DOHH2 (cell line): ENCODE measurements at regions not wholly inside any gene's neighbourhood (a gene's known extent, or its start where the extent isn't known, plus 50 kb on each side); places are given as distances from the start of the nearest gene placed in this dataset.

Source experiments
- H3F3A ChIP-seq: fragments of 200-600 bp; sonication (generic), shearing (Covaris generic); 2 replicates; pipeline ENCODE4 v1.6.0; 2016; ENCODE audit warnings: antibody characterized with exemption, mild to moderate bottlenecking; ENCODE audit not compliant: control insufficient read depth, insufficient read depth
- H3K27ac ChIP-seq: fragments of 200-600 bp; sonication (generic); 2 replicates; pipeline ENCODE4 v1.5.1; 2014; ENCODE audit warnings: low read depth, mild to moderate bottlenecking, low read length, moderate library complexity
- H3K27me3 ChIP-seq: fragments of 200-600 bp; sonication (generic); 2 replicates; pipeline ENCODE4 v1.6.1; 2014; ENCODE audit warnings: mild to moderate bottlenecking, low read length, mixed read lengths; ENCODE audit not compliant: control insufficient read depth
- H3K36me3 ChIP-seq: fragments of 200-600 bp; sonication (generic); 2 replicates; pipeline ENCODE4 v1.6.1; 2014; ENCODE audit warnings: mild to moderate bottlenecking, low read length, moderate library complexity, mixed read lengths; ENCODE audit not compliant: control insufficient read depth
- H3K4me1 ChIP-seq: fragments of 200-600 bp; sonication (generic); 2 replicates; pipeline ENCODE4 v1.6.1; 2014; ENCODE audit warnings: mild to moderate bottlenecking, low read length, mixed read lengths; ENCODE audit not compliant: control insufficient read depth
- H3K4me2 ChIP-seq: fragments of 200-600 bp; sonication (generic); 2 replicates; pipeline ENCODE4 v1.6.0; 2014; ENCODE audit warnings: mild to moderate bottlenecking, low read length, moderate library complexity
- H3K4me3 ChIP-seq: fragments of 200-600 bp; sonication (generic); 2 replicates; pipeline ENCODE4 v1.5.1; 2014; ENCODE audit warnings: mild to moderate bottlenecking, low read length, mixed read lengths
- H3K79me2 ChIP-seq: fragments of 200-600 bp; sonication (generic); 2 replicates; pipeline ENCODE4 v1.6.1; 2014; ENCODE audit warnings: mild to moderate bottlenecking, low read length, mixed read lengths; ENCODE audit not compliant: control insufficient read depth
- H3K9me2 ChIP-seq: fragments of 200-600 bp; sonication (generic); replicated peaks from 2 replicates; pipeline ENCODE4 v1.6.1; 2014; ENCODE audit warnings: mild to moderate bottlenecking, low read length, mixed read lengths; ENCODE audit not compliant: control insufficient read depth
- H3K9me3 ChIP-seq: fragments of 200-600 bp; sonication (generic); 2 replicates; pipeline ENCODE4 v1.6.1; 2014; ENCODE audit warnings: antibody characterized with exemption, low read length, mixed read lengths; ENCODE audit not compliant: control insufficient read depth, insufficient read depth
- H4K20me1 ChIP-seq: fragments of 200-600 bp; sonication (generic); 2 replicates; pipeline ENCODE4 v1.6.0; 2014; ENCODE audit warnings: low read depth, mild to moderate bottlenecking, antibody characterized with exemption, low read length, moderate library complexity; ENCODE audit not compliant: control insufficient read depth, insufficient read depth
- EZH2phosphoT487 ChIP-seq: fragments of 200-600 bp; sonication (generic); IDR thresholded peaks from 2 replicates; pipeline ENCODE4 v1.6.1; 2017; ENCODE audit warnings: borderline replicate concordance, mild to moderate bottlenecking, antibody characterized with exemption, low read length, moderate library complexity, mixed read lengths
- TF ChIP-seq, protein P1 (sequence below): fragments of 200-600 bp; sonication (generic); IDR thresholded peaks from one replicate; pipeline ENCODE4 v1.5.1; 2014; ENCODE audit warnings: antibody characterized with exemption, mild to moderate bottlenecking, low read depth, low read length; ENCODE audit not compliant: poor library complexity, severe bottlenecking

DNA sequence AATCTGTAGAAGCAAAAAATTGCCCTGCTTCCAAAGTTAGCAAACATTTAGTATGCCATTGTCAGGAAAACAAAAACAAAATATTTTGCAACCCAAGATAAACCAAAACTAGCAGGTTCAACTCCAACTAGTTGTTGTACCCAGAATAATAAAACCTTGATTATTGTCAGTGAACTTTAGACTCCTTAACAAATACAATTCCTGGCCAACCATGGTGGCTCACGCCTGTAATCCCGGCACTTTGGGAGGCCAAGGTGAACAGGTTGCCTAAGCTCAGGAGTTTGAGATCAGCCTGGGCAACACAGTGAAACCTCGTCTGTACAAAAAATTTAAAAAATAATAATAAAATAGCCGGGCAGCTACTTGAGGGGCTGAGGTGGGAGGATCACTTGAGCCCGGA is 53.6 kb upstream of the EPCAM start:
- no peak for TF ChIP-seq EZH2phosphoT487
- TF ChIP-seq, protein P1, sequence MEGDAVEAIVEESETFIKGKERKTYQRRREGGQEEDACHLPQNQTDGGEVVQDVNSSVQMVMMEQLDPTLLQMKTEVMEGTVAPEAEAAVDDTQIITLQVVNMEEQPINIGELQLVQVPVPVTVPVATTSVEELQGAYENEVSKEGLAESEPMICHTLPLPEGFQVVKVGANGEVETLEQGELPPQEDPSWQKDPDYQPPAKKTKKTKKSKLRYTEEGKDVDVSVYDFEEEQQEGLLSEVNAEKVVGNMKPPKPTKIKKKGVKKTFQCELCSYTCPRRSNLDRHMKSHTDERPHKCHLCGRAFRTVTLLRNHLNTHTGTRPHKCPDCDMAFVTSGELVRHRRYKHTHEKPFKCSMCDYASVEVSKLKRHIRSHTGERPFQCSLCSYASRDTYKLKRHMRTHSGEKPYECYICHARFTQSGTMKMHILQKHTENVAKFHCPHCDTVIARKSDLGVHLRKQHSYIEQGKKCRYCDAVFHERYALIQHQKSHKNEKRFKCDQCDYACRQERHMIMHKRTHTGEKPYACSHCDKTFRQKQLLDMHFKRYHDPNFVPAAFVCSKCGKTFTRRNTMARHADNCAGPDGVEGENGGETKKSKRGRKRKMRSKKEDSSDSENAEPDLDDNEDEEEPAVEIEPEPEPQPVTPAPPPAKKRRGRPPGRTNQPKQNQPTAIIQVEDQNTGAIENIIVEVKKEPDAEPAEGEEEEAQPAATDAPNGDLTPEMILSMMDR = no peak
- H3K4me1 ChIP-seq = peaks cover 6% of the 10 kb centered on the region

DNA sequence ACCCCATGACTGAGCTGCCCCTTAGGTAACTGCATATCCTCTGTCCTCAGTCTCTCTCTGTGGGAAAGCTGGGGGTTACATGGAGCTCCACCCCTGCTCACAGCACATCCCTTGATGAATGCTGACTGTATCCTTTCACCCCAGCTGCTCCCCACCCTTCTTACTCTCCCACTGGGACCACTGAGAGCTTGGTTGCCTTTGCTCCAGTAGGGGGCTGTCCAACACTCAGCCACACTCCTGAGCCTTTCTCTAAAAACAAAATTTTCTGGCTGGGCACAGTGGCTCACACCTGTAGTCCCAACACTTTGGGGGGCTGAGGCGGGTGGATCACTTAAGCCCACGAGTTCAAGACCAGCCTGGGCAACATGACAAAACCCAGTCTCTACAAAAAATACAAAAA is 55.4 kb upstream of the EPCAM start:
- H3K79me2 ChIP-seq = no peaks in the 10 kb centered on the region
- no peaks in the 10 kb centered on the region for H3K36me3 ChIP-seq
- TF ChIP-seq, protein P1 = peak; percentile 46
- no peak for TF ChIP-seq EZH2phosphoT487
- H3K4me3 ChIP-seq = no peak overlapping the region
- no peak overlapping the region for H3K4me2 ChIP-seq
- H3K9me3 ChIP-seq = no peaks in the 10 kb centered on the region
- peaks cover 14% of the 10 kb centered on the region for H3K4me1 ChIP-seq
- no peaks in the 10 kb centered on the region for H3K9me2 ChIP-seq
- H4K20me1 ChIP-seq = no peaks in the 10 kb centered on the region
- H3K27ac ChIP-seq = no peak overlapping the region
- H3F3A ChIP-seq = no peaks in the 10 kb centered on the region
- H3K27me3 ChIP-seq = no peaks in the 10 kb centered on the region

More for the DNA sequence above, 53.6 kb upstream of the EPCAM start:
- Histone ChIP-seq H3K4me2 (no peak overlapping the region), H3K9me2 (no peaks in the 10 kb centered on the region), H3K79me2 (no peaks in the 10 kb centered on the region), H3K27ac (no peak overlapping the region), H3K4me3 (no peak overlapping the region), H4K20me1 (no peaks in the 10 kb centered on the region), H3F3A (no peaks in the 10 kb centered on the region), H3K36me3 (no peaks in the 10 kb centered on the region), H3K9me3 (no peaks in the 10 kb centered on the region), H3K27me3 (no peaks in the 10 kb centered on the region)

DNA sequence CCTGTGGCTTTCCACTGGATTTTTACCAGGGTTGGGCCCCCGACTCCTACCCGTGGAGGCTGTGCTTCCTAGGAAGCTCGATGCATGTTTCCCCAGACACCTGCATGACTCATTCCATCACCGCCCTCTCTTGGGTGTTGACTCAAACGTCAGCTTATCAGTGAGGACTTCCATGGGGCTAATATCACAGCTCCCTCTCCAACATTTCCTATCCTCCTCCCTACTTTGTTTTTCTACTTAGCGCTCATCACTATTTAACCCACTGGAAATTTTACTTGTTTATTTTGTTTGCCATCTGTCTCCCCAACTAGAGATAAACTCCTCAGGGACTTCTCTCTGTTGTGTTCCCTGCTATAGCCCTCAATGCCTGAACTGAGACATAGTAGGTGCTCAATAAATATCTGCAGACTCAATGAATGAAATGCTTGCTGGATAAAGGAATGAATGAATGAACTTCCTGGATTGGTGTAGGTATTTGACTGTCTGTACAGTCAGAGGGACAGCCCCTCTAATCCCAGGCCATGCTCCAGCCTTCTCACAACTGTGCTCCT is 55.9 kb upstream of the EPCAM start:
- peaks cover 14% of the 10 kb centered on the region for H3K4me1 ChIP-seq
- no peaks in the 10 kb centered on the region for H3K79me2 ChIP-seq

More for the DNA sequence above, 55.9 kb upstream of the EPCAM start:
- Histone ChIP-seq H3K4me3 (no peak overlapping the region), H3K4me2 (no peak overlapping the region), H3F3A (no peaks in the 10 kb centered on the region), H3K36me3 (no peaks in the 10 kb centered on the region), H3K27me3 (no peaks in the 10 kb centered on the region), H3K27ac (no peak overlapping the region), H3K9me3 (no peaks in the 10 kb centered on the region), H3K9me2 (no peaks in the 10 kb centered on the region), H4K20me1 (no peaks in the 10 kb centered on the region)
- no peak for TF ChIP-seq EZH2phosphoT487
- TF ChIP-seq, protein P1 = no peak
